Body of pancreas (tissue), 4 donors: ENCODE measurements at regions not wholly inside any gene's neighbourhood (a gene's known extent, or its start where the extent isn't known, plus 50 kb on each side); places are given as distances from the start of the nearest gene placed in this dataset.

ENCODE experiments used
- ATAC-seq: fragments of 150-250 bp; one replicate; pipeline ENCODE4 v1.9.1; 2016
- DNase-seq, 4 donors: peaks; one replicate each; pipeline ENCODE4 v3.0.0-alpha.2; 2019
- H3K27ac ChIP-seq, 4 donors: fragments of 200-600 bp; sonication (generic); 1 replicate in 3 of 4; 2 replicates in 1 of 4; pipeline versions ENCODE4 v1.5.1 to v1.6.1; 2016 to 2019; ENCODE audit warnings: mild to moderate bottlenecking in 1 of 4, mixed read lengths in 1 of 4, moderate library complexity in 1 of 4
- H3K27me3 ChIP-seq, 2 donors: fragments of 200-600 bp; sonication (generic); one replicate each; pipeline ENCODE4 v1.6.0; 2016; ENCODE audit warnings: mild to moderate bottlenecking in 1 of 2
- H3K36me3 ChIP-seq, 2 donors: fragments of 200-600 bp; sonication (generic); replicated peaks in 1 of 2; 2 replicates each; pipeline ENCODE4 v1.5.1; 2016; ENCODE audit warnings: low read depth in 2 of 2; ENCODE audit not compliant: insufficient read depth in 1 of 2
- H3K4me1 ChIP-seq: fragments of 200-600 bp; sonication (generic); one replicate; pipeline ENCODE4 v1.6.0; 2016
- H3K4me3 ChIP-seq, 2 donors: fragments of 200-600 bp; sonication (generic); 1 replicate in 1 of 2; 2 replicates in 1 of 2; pipeline ENCODE4 v1.5.1; 2016 to 2019
- H3K9me3 ChIP-seq, 3 donors: fragments of 200-600 bp; sonication (generic); 1 replicate in 2 of 3; 2 replicates in 1 of 3; pipeline ENCODE4 v1.5.1; 2016
- CTCF ChIP-seq, 7 experiments: fragments of 450-650 bp in 4 of 7; fragments of 200-600 bp in 3 of 7; sonication (generic) in 3 of 7; IDR thresholded peaks; one replicate each; pipeline ENCODE4 v1.5.1; 2016 to 2019; ENCODE audit warnings: antibody characterized with exemption in 7 of 7
- POLR2A ChIP-seq, 3 donors: fragments of 450-650 bp; IDR thresholded peaks; one replicate each; pipeline ENCODE4 v1.6.1; 2016; ENCODE audit warnings: antibody characterized with exemption in 3 of 3, mild to moderate bottlenecking in 2 of 3
- WGBS, 2 donors: methylation state at CpG; one replicate each; pipeline ENCODE4 v1.1.5; 2017; 5-methylcytosine and 5-hydroxymethylcytosine counted together
- intact Hi-C: fragments of 100-400 bp; cut with DNase I; formaldehyde crosslinking; loops from one replicate; pipeline ENCODE4 v1.15.1; 2023

GRCh38 chr6:48919555-48919954, 543.5 kb downstream of the MMUT start:
- no peak for DNase-seq
- ATAC-seq = no peak
- H3K27ac ChIP-seq = no peak overlapping the region
- no peaks in the 10 kb centered on the region for H3K27me3 ChIP-seq
- TF ChIP-seq CTCF (IDR thresholded peaks at IDR 0.05) (no peak), POLR2A (IDR thresholded peaks at IDR 0.05) (no peak)
- H3K36me3 ChIP-seq = no peaks in the 10 kb centered on the region
- H3K4me1 ChIP-seq = no peaks in the 10 kb centered on the region
- no peak overlapping the region for H3K4me3 ChIP-seq
- intact Hi-C loops = no loop called here
- no peaks in the 10 kb centered on the region for H3K9me3 ChIP-seq

- Histone ChIP-seq H3K27me3 (no peaks in the 10 kb centered on the region), H3K36me3 (no peaks in the 10 kb centered on the region), H3K4me1 (no peaks in the 10 kb centered on the region), H3K9me3 (no peaks in the 10 kb centered on the region), H3K4me3 (no peak overlapping the region), H3K27ac (no peak overlapping the region)
- no peak for DNase-seq
- intact Hi-C loops = no loop called here
- TF ChIP-seq POLR2A (IDR thresholded peaks at IDR 0.05) = no peak
- TF ChIP-seq CTCF (IDR thresholded peaks at IDR 0.05) = no peak
- 49 to 51% methylated on average over 2 of the region's 2 CpGs for WGBS, 2 donors
- no peak for ATAC-seq
These were observed 545.8 kb downstream of the MMUT start for GRCh38 chr6:48917233-48917632.

GRCh38 chr6:48916607-48917006, 546.4 kb downstream of the MMUT start:
- intact Hi-C loops = no loop called here
- H3K36me3 ChIP-seq = no peaks in the 10 kb centered on the region
- DNase-seq = no peak
- no peak for TF ChIP-seq CTCF (IDR thresholded peaks at IDR 0.05)
- TF ChIP-seq POLR2A (IDR thresholded peaks at IDR 0.05) = no peak
- ATAC-seq = no peak
- no peaks in the 10 kb centered on the region for H3K9me3 ChIP-seq
- H3K4me1 ChIP-seq = no peaks in the 10 kb centered on the region
- no peak overlapping the region for H3K27ac ChIP-seq
- no peaks in the 10 kb centered on the region for H3K27me3 ChIP-seq
- H3K4me3 ChIP-seq = no peak overlapping the region

GRCh38 chr6:48915591-48915990, 547.5 kb downstream of the MMUT start:
- H3K36me3 ChIP-seq = no peaks in the 10 kb centered on the region
- H3K4me3 ChIP-seq = no peak overlapping the region
- no peak overlapping the region for H3K27ac ChIP-seq
- TF ChIP-seq CTCF (IDR thresholded peaks at IDR 0.05) (no peak), POLR2A (IDR thresholded peaks at IDR 0.05) (no peak)
- intact Hi-C loops = no loop called here
- H3K27me3 ChIP-seq = no peaks in the 10 kb centered on the region
- no peaks in the 10 kb centered on the region for H3K4me1 ChIP-seq
- DNase-seq (no peak), ATAC-seq (no peak)
- no peaks in the 10 kb centered on the region for H3K9me3 ChIP-seq

GRCh38 chr6:48912503-48912902, 550.5 kb downstream of the MMUT start:
- ATAC-seq (no peak), DNase-seq (no peak)
- WGBS, 2 donors = 69 to 74% methylated on average over 2 of the region's 2 CpGs
- H3K9me3 ChIP-seq = no peaks in the 10 kb centered on the region
- no peaks in the 10 kb centered on the region for H3K27me3 ChIP-seq
- no peak overlapping the region for H3K27ac ChIP-seq
- H3K4me3 ChIP-seq = no peak overlapping the region
- no peaks in the 10 kb centered on the region for H3K36me3 ChIP-seq
- TF ChIP-seq POLR2A (IDR thresholded peaks at IDR 0.05) (no peak), CTCF (IDR thresholded peaks at IDR 0.05) (no peak)
- intact Hi-C loops = no loop called here
- H3K4me1 ChIP-seq = no peaks in the 10 kb centered on the region
